BJ (cell line): ENCODE measurements at regions not wholly inside any gene's neighbourhood (a gene's known extent, or its start where the extent isn't known, plus 50 kb on each side); places are given as distances from the start of the nearest gene placed in this dataset.

Source experiments
- CTCF ChIA-PET: fragments of 350-600 bp; formaldehyde crosslinking; extraction: SDS; loops from one replicate; lab custom pipeline; 2021; ENCODE audit warnings: antibody characterized with exemption, inconsistent platforms; lab: Yijun Ruan, JAX
- POLR2A ChIA-PET: fragments of 300-600 bp; sonication (Branson Sonifier 250); formaldehyde crosslinking; extraction: SDS; loops from one replicate; lab custom pipeline; 2021; ENCODE audit warnings: antibody characterized with exemption; lab: Charles Lee
- DNase-seq: peaks from one replicate; pipeline ENCODE4 v3.0.0-alpha.2; 2011; ENCODE audit warnings: low read depth
- H3K27me3 ChIP-seq: 2 replicates; pipeline ENCODE4 v1.6.0; 2011; ENCODE audit warnings: low read length; ENCODE audit not compliant: control insufficient read depth, insufficient read depth
- H3K36me3 ChIP-seq: 2 replicates; pipeline ENCODE4 v1.5.1; 2011; ENCODE audit warnings: low read length; ENCODE audit not compliant: control insufficient read depth, insufficient read depth
- H3K4me3 ChIP-seq: 2 replicates; pipeline ENCODE4 v1.5.1; 2011; ENCODE audit warnings: low read depth, mild to moderate bottlenecking, control low read depth, low read length
- TF ChIP-seq, protein P1 (sequence below): IDR thresholded peaks from 2 replicates; pipeline ENCODE4 v1.5.1; 2011; ENCODE audit warnings: low read depth, mild to moderate bottlenecking, control low read depth, inconsistent platforms, low read length, moderate library complexity; ENCODE audit not compliant: insufficient read depth

DNA sequence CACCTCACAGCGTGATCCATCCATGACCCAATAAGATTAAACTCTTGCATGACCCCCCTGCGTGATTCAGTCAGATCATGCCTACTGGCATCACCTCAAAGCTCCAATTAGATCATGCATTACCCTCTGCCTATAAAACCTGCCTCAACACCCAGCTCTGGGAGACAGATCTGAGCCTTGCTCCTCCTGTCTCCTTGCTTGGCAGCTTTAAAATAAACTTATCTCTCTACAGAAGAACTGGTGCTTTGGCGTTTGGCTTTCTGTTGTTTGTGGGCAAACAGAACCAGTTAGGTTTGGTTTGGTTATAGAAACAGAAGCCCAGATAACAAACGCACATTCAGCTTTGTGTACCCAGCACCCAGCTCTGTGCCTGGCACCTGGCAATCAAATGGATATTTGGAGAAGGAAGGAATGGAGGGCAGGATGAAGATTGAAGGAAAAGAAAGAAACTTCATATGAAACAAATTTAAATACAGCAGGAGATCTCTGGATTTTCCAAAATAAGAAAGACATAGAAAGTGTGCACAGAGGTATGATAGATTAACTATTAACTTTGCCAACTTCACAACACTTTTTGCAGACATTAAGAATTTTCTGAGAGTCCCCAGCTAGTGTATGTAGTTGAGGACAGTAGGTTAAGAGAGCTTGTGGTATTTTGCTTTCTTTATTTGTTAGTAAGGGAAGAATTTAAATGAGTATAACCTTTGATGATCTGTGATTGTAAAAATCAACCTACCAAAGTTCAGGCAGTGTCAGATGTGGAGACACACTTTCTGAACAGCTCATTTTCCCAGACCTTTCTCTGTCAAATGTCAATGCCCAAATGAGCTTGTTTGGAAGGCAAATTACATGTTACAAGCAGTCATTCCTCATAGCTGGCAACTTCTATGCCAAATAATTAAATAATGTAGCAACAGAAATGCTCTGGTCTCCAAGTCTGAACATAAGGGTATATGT lies 102.1 kb upstream of the ASTN2 start:
- no peak for DNase-seq
- Histone ChIP-seq H3K27me3 (no peaks in the 10 kb centered on the region), H3K36me3 (no peaks in the 10 kb centered on the region), H3K4me3 (no peak overlapping the region)
- ChIA-PET POLR2A (no interaction called here), CTCF (interaction anchor here (1.0 kb wide), 1 partner anchor 29 kb away, joined by 4 read pairs; no protein-coding TSS in a partner anchor)
- TF ChIP-seq, protein P1, sequence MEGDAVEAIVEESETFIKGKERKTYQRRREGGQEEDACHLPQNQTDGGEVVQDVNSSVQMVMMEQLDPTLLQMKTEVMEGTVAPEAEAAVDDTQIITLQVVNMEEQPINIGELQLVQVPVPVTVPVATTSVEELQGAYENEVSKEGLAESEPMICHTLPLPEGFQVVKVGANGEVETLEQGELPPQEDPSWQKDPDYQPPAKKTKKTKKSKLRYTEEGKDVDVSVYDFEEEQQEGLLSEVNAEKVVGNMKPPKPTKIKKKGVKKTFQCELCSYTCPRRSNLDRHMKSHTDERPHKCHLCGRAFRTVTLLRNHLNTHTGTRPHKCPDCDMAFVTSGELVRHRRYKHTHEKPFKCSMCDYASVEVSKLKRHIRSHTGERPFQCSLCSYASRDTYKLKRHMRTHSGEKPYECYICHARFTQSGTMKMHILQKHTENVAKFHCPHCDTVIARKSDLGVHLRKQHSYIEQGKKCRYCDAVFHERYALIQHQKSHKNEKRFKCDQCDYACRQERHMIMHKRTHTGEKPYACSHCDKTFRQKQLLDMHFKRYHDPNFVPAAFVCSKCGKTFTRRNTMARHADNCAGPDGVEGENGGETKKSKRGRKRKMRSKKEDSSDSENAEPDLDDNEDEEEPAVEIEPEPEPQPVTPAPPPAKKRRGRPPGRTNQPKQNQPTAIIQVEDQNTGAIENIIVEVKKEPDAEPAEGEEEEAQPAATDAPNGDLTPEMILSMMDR, result no peak

DNA sequence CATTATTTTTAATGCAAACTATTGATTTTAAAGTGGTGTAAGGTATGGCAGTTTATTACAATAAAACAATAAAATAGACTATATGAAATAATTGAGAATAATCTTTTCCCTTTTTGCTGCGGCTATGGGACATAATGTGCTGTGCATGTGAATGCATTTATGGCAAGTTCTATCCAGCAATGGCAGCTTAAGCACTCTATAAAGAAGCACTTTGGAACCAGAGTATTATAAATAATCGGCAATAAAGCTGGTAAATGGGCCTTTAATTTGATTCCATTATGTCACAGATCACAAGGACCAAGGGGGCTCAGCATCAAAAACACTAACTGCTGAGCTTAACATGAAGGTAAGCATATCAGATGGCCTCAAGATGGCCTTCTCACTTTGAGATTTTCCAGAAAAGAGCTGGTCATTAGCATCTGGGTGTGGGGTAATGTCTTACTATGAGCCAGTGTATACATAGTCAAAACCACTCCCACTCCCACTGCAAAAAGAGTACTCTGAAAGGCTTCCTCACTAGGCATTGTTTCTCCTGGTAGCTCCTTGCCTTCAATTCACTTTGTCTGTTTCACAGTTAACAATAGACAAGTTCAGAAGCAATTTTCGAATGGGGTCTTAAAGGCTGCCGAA lies 97.1 kb upstream of the ASTN2 start:
- ChIA-PET CTCF (interaction anchor here (1.3 kb wide), 1 partner anchor 24 kb away, joined by 3 read pairs; no protein-coding TSS in a partner anchor), POLR2A (no interaction called here)
- Histone ChIP-seq H3K4me3 (no peak overlapping the region), H3K36me3 (no peaks in the 10 kb centered on the region), H3K27me3 (no peaks in the 10 kb centered on the region)
- DNase-seq, result no peak
- TF ChIP-seq, protein P1, result no peak

- TF ChIP-seq, protein P1, result no peak
- no peaks in the 10 kb centered on the region for H3K27me3 ChIP-seq
- H3K4me3 ChIP-seq, result no peak overlapping the region
- no peak for DNase-seq
- POLR2A ChIA-PET, result no interaction called here
- no peaks in the 10 kb centered on the region for H3K36me3 ChIP-seq
- CTCF ChIA-PET, result no interaction called here
Observed at GRCh38 chr9:117496307-117496706, 81.5 kb upstream of the ASTN2 start.

- CTCF ChIA-PET, result no interaction called here
- Histone ChIP-seq H3K4me3 (no peak overlapping the region), H3K36me3 (no peaks in the 10 kb centered on the region), H3K27me3 (no peaks in the 10 kb centered on the region)
- POLR2A ChIA-PET, result no interaction called here
- TF ChIP-seq, protein P1, result no peak
- no peak for DNase-seq
Observed at GRCh38 chr9:117494401-117495090, 79.7 kb upstream of the ASTN2 start.

DNA sequence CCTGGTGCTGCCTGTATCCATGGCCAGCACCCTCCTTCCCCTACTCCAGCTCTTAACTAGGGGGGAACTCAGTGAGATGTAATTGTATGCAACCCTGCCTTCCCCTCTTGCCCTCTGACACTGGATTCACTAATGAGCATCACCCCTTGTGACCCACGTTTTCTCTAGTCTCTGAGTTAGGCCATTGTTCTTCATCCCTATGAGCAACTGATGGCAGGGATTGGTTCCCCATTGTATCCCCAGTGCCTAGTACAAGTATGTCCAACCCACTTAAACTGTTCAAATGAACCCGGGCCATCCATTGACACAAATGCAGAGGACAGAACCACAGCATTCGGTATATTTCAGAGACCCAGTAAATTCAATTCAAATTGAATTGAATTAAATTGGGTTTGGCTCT lies 77.6 kb upstream of the ASTN2 start:
- TF ChIP-seq, protein P1, result no peak
- POLR2A ChIA-PET, result no interaction called here

More for the DNA sequence above, 77.6 kb upstream of the ASTN2 start:
- DNase-seq, result no peak
- Histone ChIP-seq H3K36me3 (no peaks in the 10 kb centered on the region), H3K4me3 (no peak overlapping the region), H3K27me3 (no peaks in the 10 kb centered on the region)
- CTCF ChIA-PET, result no interaction called here
